ENCODE measurements at regions not wholly inside any gene's neighbourhood (a gene's known extent, or its start where the extent isn't known, plus 50 kb on each side); places are given as distances from the start of the nearest gene placed in this dataset.

- H3K4me1 ChIP-seq = no peaks in the 10 kb centered on the region
- intact Hi-C loops (cut with DNase I; ENCODE audit: low total_unique reads) = no loop called here
- H3K36me3 ChIP-seq = no peaks in the 10 kb centered on the region
- H3K27me3 ChIP-seq = no peaks in the 10 kb centered on the region
- TF ChIP-seq POLR2A (IDR thresholded peaks at IDR 0.05) (no peak), CTCF (IDR thresholded peaks at IDR 0.05) (no peak)
- no peak overlapping the region for H3K4me3 ChIP-seq
- H3K9me3 ChIP-seq = no peaks in the 10 kb centered on the region
- no peak for DNase-seq
- H3K27ac ChIP-seq = no peak overlapping the region
Observed at GRCh38 chr4:63302792-63303191, 1106.5 kb downstream of the TECRL start.

- TF ChIP-seq POLR2A (IDR thresholded peaks at IDR 0.05) = no peak
- TF ChIP-seq CTCF (IDR thresholded peaks at IDR 0.05) = no peak
- Histone ChIP-seq H3K4me1 (no peaks in the 10 kb centered on the region), H3K4me3 (no peak overlapping the region), H3K27me3 (no peaks in the 10 kb centered on the region), H3K27ac (no peak overlapping the region), H3K36me3 (no peaks in the 10 kb centered on the region), H3K9me3 (no peaks in the 10 kb centered on the region)
- intact Hi-C loops (cut with DNase I; ENCODE audit: low total_unique reads) = no loop called here
- DNase-seq = no peak
Observed at GRCh38 chr4:63302078-63302477, 1107.2 kb downstream of the TECRL start.

- TF ChIP-seq CTCF (IDR thresholded peaks at IDR 0.05) = no peak
- TF ChIP-seq POLR2A (IDR thresholded peaks at IDR 0.05) = no peak
- H3K4me3 ChIP-seq = no peak overlapping the region
- DNase-seq = no peak
- no peaks in the 10 kb centered on the region for H3K36me3 ChIP-seq
- H3K9me3 ChIP-seq = no peaks in the 10 kb centered on the region
- no peaks in the 10 kb centered on the region for H3K27me3 ChIP-seq
- no peak overlapping the region for H3K27ac ChIP-seq
- H3K4me1 ChIP-seq = no peaks in the 10 kb centered on the region
- intact Hi-C loops (cut with DNase I; ENCODE audit: low total_unique reads) = no loop called here
Observed at GRCh38 chr4:63296773-63297172, 1112.5 kb downstream of the TECRL start.

GRCh38 chr4:63275491-63275890, 1133.8 kb downstream of the TECRL start:
- no peak for TF ChIP-seq CTCF (IDR thresholded peaks at IDR 0.05)
- TF ChIP-seq POLR2A (IDR thresholded peaks at IDR 0.05) = no peak
- intact Hi-C loops (cut with DNase I; ENCODE audit: low total_unique reads) = no loop called here
- no peaks in the 10 kb centered on the region for H3K36me3 ChIP-seq
- no peak overlapping the region for H3K27ac ChIP-seq
- no peak overlapping the region for H3K4me3 ChIP-seq
- H3K4me1 ChIP-seq = no peaks in the 10 kb centered on the region
- no peaks in the 10 kb centered on the region for H3K27me3 ChIP-seq
- DNase-seq = no peak
- no peaks in the 10 kb centered on the region for H3K9me3 ChIP-seq

GRCh38 chr4:63269156-63269555, 1140.1 kb downstream of the TECRL start:
- no peaks in the 10 kb centered on the region for H3K4me1 ChIP-seq
- no peaks in the 10 kb centered on the region for H3K9me3 ChIP-seq
- no peak for DNase-seq
- H3K27ac ChIP-seq = no peak overlapping the region
- intact Hi-C loops (cut with DNase I; ENCODE audit: low total_unique reads) = no loop called here
- no peaks in the 10 kb centered on the region for H3K27me3 ChIP-seq
- no peak for TF ChIP-seq POLR2A (IDR thresholded peaks at IDR 0.05)
- no peak for TF ChIP-seq CTCF (IDR thresholded peaks at IDR 0.05)
- no peak overlapping the region for H3K4me3 ChIP-seq
- no peaks in the 10 kb centered on the region for H3K36me3 ChIP-seq

Data from uterus (tissue), 3 donors.